ENCODE measurements at regions not wholly inside any gene's neighbourhood (a gene's known extent, or its start where the extent isn't known, plus 50 kb on each side); places are given as distances from the start of the nearest gene placed in this dataset.

GRCh38 chr6:133623621-133624020 is 265.3 kb upstream of the TCF21 start:
- TF ChIP-seq, protein P1, sequence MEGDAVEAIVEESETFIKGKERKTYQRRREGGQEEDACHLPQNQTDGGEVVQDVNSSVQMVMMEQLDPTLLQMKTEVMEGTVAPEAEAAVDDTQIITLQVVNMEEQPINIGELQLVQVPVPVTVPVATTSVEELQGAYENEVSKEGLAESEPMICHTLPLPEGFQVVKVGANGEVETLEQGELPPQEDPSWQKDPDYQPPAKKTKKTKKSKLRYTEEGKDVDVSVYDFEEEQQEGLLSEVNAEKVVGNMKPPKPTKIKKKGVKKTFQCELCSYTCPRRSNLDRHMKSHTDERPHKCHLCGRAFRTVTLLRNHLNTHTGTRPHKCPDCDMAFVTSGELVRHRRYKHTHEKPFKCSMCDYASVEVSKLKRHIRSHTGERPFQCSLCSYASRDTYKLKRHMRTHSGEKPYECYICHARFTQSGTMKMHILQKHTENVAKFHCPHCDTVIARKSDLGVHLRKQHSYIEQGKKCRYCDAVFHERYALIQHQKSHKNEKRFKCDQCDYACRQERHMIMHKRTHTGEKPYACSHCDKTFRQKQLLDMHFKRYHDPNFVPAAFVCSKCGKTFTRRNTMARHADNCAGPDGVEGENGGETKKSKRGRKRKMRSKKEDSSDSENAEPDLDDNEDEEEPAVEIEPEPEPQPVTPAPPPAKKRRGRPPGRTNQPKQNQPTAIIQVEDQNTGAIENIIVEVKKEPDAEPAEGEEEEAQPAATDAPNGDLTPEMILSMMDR (conservative IDR thresholded peaks at IDR 0.05; ENCODE audit: low read depth, low read length): no peak
- TF ChIP-seq EZH2 (IDR thresholded peaks at IDR 0.05; ENCODE audit: low read length, unreplicated experiment): no peak
- TF ChIP-seq EZH2phosphoT487 (IDR thresholded peaks at IDR 0.05; ENCODE audit: borderline replicate concordance, low read length): no peak

Measured in PC-3 (cell line).